Liver (tissue), 7 donors: ENCODE measurements at regions not wholly inside any gene's neighbourhood (a gene's known extent, or its start where the extent isn't known, plus 50 kb on each side); places are given as distances from the start of the nearest gene placed in this dataset.

Experiments used
- DNase-seq: peaks from one replicate; pipeline ENCODE4 v3.0.0-alpha.2; 2017; ENCODE audit warnings: low spot score
- H3K27ac ChIP-seq, 2 donors: one replicate each; pipeline ENCODE4 v1.7.0; 2013; ENCODE audit warnings: inconsistent platforms in 2 of 2, low read length in 2 of 2, control low read depth in 1 of 2, low read depth in 1 of 2, mild to moderate bottlenecking in 1 of 2
- H3K27me3 ChIP-seq, 4 donors: one replicate each; pipeline versions ENCODE4 v1.6.1 to v1.7.0; 2013; ENCODE audit warnings: low read length in 3 of 4, inconsistent platforms in 1 of 4, mild to moderate bottlenecking in 1 of 4, moderate library complexity in 1 of 4; ENCODE audit not compliant: control insufficient read depth in 4 of 4, insufficient read depth in 4 of 4
- H3K36me3 ChIP-seq, 4 donors: one replicate each; pipeline versions ENCODE4 v1.6.1 to v1.7.0; 2013; ENCODE audit warnings: low read length in 3 of 4, mild to moderate bottlenecking in 3 of 4, low read depth in 1 of 4, moderate library complexity in 1 of 4; ENCODE audit not compliant: control insufficient read depth in 4 of 4, insufficient read depth in 3 of 4
- H3K4me1 ChIP-seq, 4 donors: one replicate each; pipeline versions ENCODE4 v1.6.1 to v1.7.0; 2013; ENCODE audit warnings: low read length in 3 of 4, mild to moderate bottlenecking in 3 of 4, moderate library complexity in 1 of 4; ENCODE audit not compliant: control insufficient read depth in 4 of 4, insufficient read depth in 4 of 4
- H3K4me3 ChIP-seq, 3 donors: one replicate each; pipeline versions ENCODE4 v1.6.1 to v1.7.0; 2013; ENCODE audit warnings: low read length in 3 of 3, control low read depth in 1 of 3, low read depth in 1 of 3, mild to moderate bottlenecking in 1 of 3
- H3K9ac ChIP-seq, 2 donors: one replicate each; pipeline ENCODE4 v1.7.0; 2013; ENCODE audit warnings: low read length in 2 of 2, mild to moderate bottlenecking in 2 of 2, moderate library complexity in 2 of 2, control low read depth in 1 of 2, low read depth in 1 of 2
- H3K9me3 ChIP-seq, 4 donors: one replicate each; pipeline versions ENCODE4 v1.6.1 to v1.7.0; 2013; ENCODE audit warnings: low read length in 3 of 4; ENCODE audit not compliant: control insufficient read depth in 4 of 4
- ATF3 ChIP-seq: IDR thresholded peaks from 2 replicates; pipeline ENCODE4 v1.6.1; 2016; ENCODE audit warnings: antibody characterized with exemption
- CTCF ChIP-seq: fragments of 150-350 bp; IDR thresholded peaks from 2 replicates; pipeline ENCODE4 v1.5.1; 2017; ENCODE audit warnings: improper control_type of control experiment, low read depth, low read length; ENCODE audit not compliant: missing input control
- EGR1 ChIP-seq, 2 donors: IDR thresholded peaks; 2 replicates each; pipeline ENCODE4 v1.6.1; 2016 to 2018; ENCODE audit warnings: antibody characterized with exemption in 2 of 2, low read depth in 2 of 2
- FOXA1 ChIP-seq: IDR thresholded peaks from 2 replicates; pipeline ENCODE4 v1.6.1; 2016; ENCODE audit warnings: antibody characterized with exemption
- FOXA2 ChIP-seq: IDR thresholded peaks from 2 replicates; pipeline ENCODE4 v1.6.1; 2016; ENCODE audit warnings: antibody characterized with exemption
- GABPA ChIP-seq, 2 donors: IDR thresholded peaks in 1 of 2; conservative IDR thresholded peaks in 1 of 2; 2 replicates each; pipeline ENCODE4 v1.6.1; 2016; ENCODE audit warnings: antibody characterized with exemption in 2 of 2, mild to moderate bottlenecking in 1 of 2, moderate library complexity in 1 of 2
- HNF4A ChIP-seq, 2 donors: conservative IDR thresholded peaks; 2 replicates each; pipeline ENCODE4 v1.6.1; 2016; ENCODE audit warnings: antibody characterized with exemption in 2 of 2, mild to moderate bottlenecking in 2 of 2
- JUND ChIP-seq, 2 donors: IDR thresholded peaks; 2 replicates each; pipeline ENCODE4 v1.6.1; 2016; ENCODE audit warnings: antibody characterized with exemption in 2 of 2
- NR2F2 ChIP-seq: IDR thresholded peaks from 2 replicates; pipeline ENCODE4 v1.6.1; 2016; ENCODE audit warnings: antibody characterized with exemption
- RAD21 ChIP-seq, 2 donors: IDR thresholded peaks; 2 replicates each; pipeline ENCODE4 v1.6.1; 2016; ENCODE audit warnings: antibody characterized with exemption in 2 of 2, mild to moderate bottlenecking in 2 of 2
- REST ChIP-seq: IDR thresholded peaks from 2 replicates; pipeline ENCODE4 v1.6.1; 2016; ENCODE audit warnings: antibody characterized with exemption, mild to moderate bottlenecking
- RXRA ChIP-seq, 2 donors: IDR thresholded peaks; 2 replicates each; pipeline ENCODE4 v1.6.1; 2017 to 2018; ENCODE audit warnings: antibody characterized with exemption in 2 of 2, mild to moderate bottlenecking in 1 of 2
- SP1 ChIP-seq: IDR thresholded peaks from 2 replicates; pipeline ENCODE4 v1.6.1; 2018; ENCODE audit warnings: antibody characterized with exemption, mild to moderate bottlenecking
- TAF1 ChIP-seq: conservative IDR thresholded peaks from 2 replicates; pipeline ENCODE4 v1.6.1; 2016; ENCODE audit warnings: antibody characterized with exemption, mild to moderate bottlenecking
- YY1 ChIP-seq: IDR thresholded peaks from 2 replicates; pipeline ENCODE4 v1.6.1; 2016; ENCODE audit warnings: antibody characterized with exemption, mild to moderate bottlenecking
- TF ChIP-seq, protein P1 (sequence below): IDR thresholded peaks from 2 replicates; pipeline ENCODE4 v1.6.1; 2016; ENCODE audit warnings: antibody characterized with exemption
- TF ChIP-seq, protein P2 (sequence below): IDR thresholded peaks from 2 replicates; pipeline ENCODE4 v1.6.1; 2016; ENCODE audit warnings: antibody characterized with exemption
- donor health status: healthy.
- donor health status: healthy.
- donor health status: healthy.
- donor health status: healthy.

DNA sequence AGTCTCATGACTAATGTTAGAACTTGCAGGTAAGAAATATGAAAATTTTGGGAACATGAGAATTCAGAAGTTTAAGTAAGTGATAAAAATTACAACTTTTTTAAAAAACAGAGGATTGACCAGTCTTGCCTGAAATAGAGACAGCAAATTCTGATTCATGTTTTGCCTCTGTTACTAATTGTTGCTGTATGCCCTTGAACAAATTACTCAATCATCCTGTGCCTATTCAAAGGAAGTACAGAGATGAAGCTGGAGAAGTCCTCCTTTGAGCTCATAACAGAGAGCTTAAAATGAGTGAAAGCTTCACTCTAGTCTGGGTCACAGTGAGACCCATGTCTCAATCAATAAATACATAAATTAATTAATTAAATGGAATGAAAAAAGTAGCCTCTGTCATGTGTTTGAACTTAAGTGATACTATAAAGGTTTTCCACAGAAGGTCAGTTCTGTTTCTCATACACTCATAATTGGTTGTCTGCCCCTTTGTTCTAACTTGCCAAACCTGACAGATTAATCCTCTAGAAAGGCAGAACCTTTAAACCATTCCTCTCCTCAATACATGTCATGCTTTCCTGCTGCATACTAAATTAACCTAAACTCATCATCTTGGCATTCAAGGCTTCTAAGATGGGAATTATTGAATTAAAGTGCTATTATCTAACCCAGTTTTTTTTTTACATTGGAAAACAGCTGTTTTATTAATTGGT lies 374.6 kb upstream of the LRATD1 start:
- Histone ChIP-seq H3K9me3 (peaks cover 0 to 1% (median 0%) of the 10 kb centered on the region in 4 donors), H3K4me1 (no peaks in the 10 kb centered on the region), H3K9ac (no peak overlapping the region), H3K27ac (no peak overlapping the region), H3K27me3 (peaks cover 0 to 2% (median 0%) of the 10 kb centered on the region in 4 donors), H3K4me3 (no peak overlapping the region), H3K36me3 (no peaks in the 10 kb centered on the region)
- no peak for DNase-seq
- TF ChIP-seq YY1 (no peak), CTCF (no peak), FOXA2 (no peak), FOXA1 (no peak), EGR1 (IDR thresholded peaks at IDR 0.05; ENCODE audit: low read depth in 2 of 2) (no peak), JUND (IDR thresholded peaks at IDR 0.05) (no peak), HNF4A (conservative IDR thresholded peaks at IDR 0.05) (no peak), ATF3 (no peak), SP1 (no peak), NR2F2 (no peak), REST (no peak), RAD21 (IDR thresholded peaks at IDR 0.05) (no peak), TAF1 (no peak), GABPA (IDR thresholded peaks at IDR 0.05 in 1 of 2, conservative IDR thresholded peaks at IDR 0.05 in 1 of 2) (no peak), RXRA (IDR thresholded peaks at IDR 0.05) (no peak)
- TF ChIP-seq, protein P1, sequence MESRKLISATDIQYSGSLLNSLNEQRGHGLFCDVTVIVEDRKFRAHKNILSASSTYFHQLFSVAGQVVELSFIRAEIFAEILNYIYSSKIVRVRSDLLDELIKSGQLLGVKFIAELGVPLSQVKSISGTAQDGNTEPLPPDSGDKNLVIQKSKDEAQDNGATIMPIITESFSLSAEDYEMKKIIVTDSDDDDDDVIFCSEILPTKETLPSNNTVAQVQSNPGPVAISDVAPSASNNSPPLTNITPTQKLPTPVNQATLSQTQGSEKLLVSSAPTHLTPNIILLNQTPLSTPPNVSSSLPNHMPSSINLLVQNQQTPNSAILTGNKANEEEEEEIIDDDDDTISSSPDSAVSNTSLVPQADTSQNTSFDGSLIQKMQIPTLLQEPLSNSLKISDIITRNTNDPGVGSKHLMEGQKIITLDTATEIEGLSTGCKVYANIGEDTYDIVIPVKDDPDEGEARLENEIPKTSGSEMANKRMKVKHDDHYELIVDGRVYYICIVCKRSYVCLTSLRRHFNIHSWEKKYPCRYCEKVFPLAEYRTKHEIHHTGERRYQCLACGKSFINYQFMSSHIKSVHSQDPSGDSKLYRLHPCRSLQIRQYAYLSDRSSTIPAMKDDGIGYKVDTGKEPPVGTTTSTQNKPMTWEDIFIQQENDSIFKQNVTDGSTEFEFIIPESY, result no peak
- TF ChIP-seq, protein P2, sequence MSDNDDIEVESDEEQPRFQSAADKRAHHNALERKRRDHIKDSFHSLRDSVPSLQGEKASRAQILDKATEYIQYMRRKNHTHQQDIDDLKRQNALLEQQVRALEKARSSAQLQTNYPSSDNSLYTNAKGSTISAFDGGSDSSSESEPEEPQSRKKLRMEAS, result no peak
